Gastroesophageal sphincter (tissue), 3 donors: ENCODE measurements at regions not wholly inside any gene's neighbourhood (a gene's known extent, or its start where the extent isn't known, plus 50 kb on each side); places are given as distances from the start of the nearest gene placed in this dataset.

ENCODE experiments used
- CTCF ChIP-seq, 4 experiments: fragments of 200-600 bp in 2 of 4; fragments of 450-650 bp in 2 of 4; sonication (generic) in 1 of 4; IDR thresholded peaks; one replicate each; pipeline ENCODE4 v1.5.1; 2017 to 2019; ENCODE audit warnings: antibody characterized with exemption in 4 of 4, mild to moderate bottlenecking in 2 of 4, moderate library complexity in 2 of 4
- EP300 ChIP-seq: sonication (generic); formaldehyde crosslinking; IDR thresholded peaks from one replicate; pipeline ENCODE4 v1.6.1; 2017; ENCODE audit warnings: antibody characterized with exemption, mild to moderate bottlenecking
- POLR2A ChIP-seq, 2 donors: fragments of 450-650 bp; IDR thresholded peaks; one replicate each; pipeline ENCODE4 v1.6.1; 2017; ENCODE audit warnings: antibody characterized with exemption in 2 of 2, mild to moderate bottlenecking in 2 of 2, moderate library complexity in 1 of 2
- POLR2AphosphoS5 ChIP-seq: sonication (generic); formaldehyde crosslinking; IDR thresholded peaks from one replicate; pipeline ENCODE4 v1.6.1; 2017; ENCODE audit warnings: antibody characterized with exemption

- TF ChIP-seq CTCF (IDR thresholded peaks at IDR 0.05): no peak
- no peak for TF ChIP-seq POLR2AphosphoS5
- no peak for TF ChIP-seq POLR2A (IDR thresholded peaks at IDR 0.05)
- no peak for TF ChIP-seq EP300
Observed at GRCh38 chr5:174877987-174878386, 153.6 kb downstream of the MSX2 start.
